ENCODE measurements at regions not wholly inside any gene's neighbourhood (a gene's known extent, or its start where the extent isn't known, plus 50 kb on each side); places are given as distances from the start of the nearest gene placed in this dataset.

DNA sequence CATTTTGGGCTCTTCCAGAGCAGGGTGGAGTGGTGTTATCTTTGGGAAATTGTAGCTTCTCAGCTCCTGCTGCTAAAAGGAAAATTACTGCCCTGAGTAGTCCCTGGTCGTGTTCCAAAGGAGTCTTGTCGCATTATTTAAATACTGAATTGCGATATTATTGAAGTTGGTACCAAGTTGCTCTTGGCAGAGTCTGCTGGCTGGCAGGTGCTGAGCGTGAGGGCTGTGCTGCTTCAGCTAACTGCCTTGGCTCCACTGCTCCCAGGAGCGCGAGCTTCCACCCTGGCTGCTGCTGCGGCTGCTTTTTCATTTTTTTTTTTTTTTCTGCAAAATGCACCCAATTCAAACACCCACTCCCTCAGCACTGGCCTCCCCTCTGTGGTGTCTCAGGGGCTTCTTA, 289.8 kb downstream of the MAF start:
- no TSS peak for BruUV-seq (replicated peaks)
- H3K9me2 ChIP-seq (ENCODE audit: insufficient read depth, low read length) = no peaks in the 10 kb centered on the region
- no peak overlapping the region for H3K4me2 ChIP-seq (ENCODE audit: low read length)
- no peak overlapping the region for H2AFZ ChIP-seq (ENCODE audit: low read length)
- H3K9me3 ChIP-seq (ENCODE audit: low read length) = no peaks in the 10 kb centered on the region
- no peaks in the 10 kb centered on the region for H3K4me1 ChIP-seq (ENCODE audit: insufficient read depth, low read length, poor library complexity, severe bottlenecking)
- H4K20me1 ChIP-seq (ENCODE audit: insufficient read depth, low read length) = no peaks in the 10 kb centered on the region
- no peak for DNase-seq (ENCODE audit: low spot score)
- ChIA-PET POLR2A (no interaction called here), CTCF (ENCODE audit: unreplicated experiment) (no interaction called here)
- H3K27ac ChIP-seq (ENCODE audit: low read depth, low read length, poor library complexity, severe bottlenecking) = no peak overlapping the region
- H3K4me3 ChIP-seq (ENCODE audit: low read depth, low read length, poor library complexity, severe bottlenecking) = no peak overlapping the region
- no peaks in the 10 kb centered on the region for H3K36me3 ChIP-seq (ENCODE audit: insufficient read depth, low read length)
- TF ChIP-seq EZH2phosphoT487 (IDR thresholded peaks at IDR 0.05; ENCODE audit: borderline replicate concordance, low read depth, low read length) = no peak
- TF ChIP-seq CTCF (conservative IDR thresholded peaks at IDR 0.05; ENCODE audit: low read length) = no peak
- intact Hi-C loops (cut with micrococcal nuclease; ENCODE audit: unreplicated experiment) = no loop called here
- H3K79me2 ChIP-seq (ENCODE audit: insufficient read depth, low read depth, low read length) = no peaks in the 10 kb centered on the region

- no peak for DNase-seq (ENCODE audit: low spot score)
- Histone ChIP-seq H3K4me1 (ENCODE audit: insufficient read depth, low read length, poor library complexity, severe bottlenecking) (no peaks in the 10 kb centered on the region), H3K36me3 (ENCODE audit: insufficient read depth, low read length) (no peaks in the 10 kb centered on the region), H2AFZ (ENCODE audit: low read length) (no peak overlapping the region), H3K9me3 (ENCODE audit: low read length) (no peaks in the 10 kb centered on the region), H3K9me2 (ENCODE audit: insufficient read depth, low read length) (no peaks in the 10 kb centered on the region), H3K4me3 (ENCODE audit: low read depth, low read length, poor library complexity, severe bottlenecking) (no peak overlapping the region), H3K79me2 (ENCODE audit: insufficient read depth, low read depth, low read length) (no peaks in the 10 kb centered on the region), H4K20me1 (ENCODE audit: insufficient read depth, low read length) (no peaks in the 10 kb centered on the region), H3K4me2 (ENCODE audit: low read length) (no peak overlapping the region), H3K27ac (ENCODE audit: low read depth, low read length, poor library complexity, severe bottlenecking) (no peak overlapping the region)
- intact Hi-C loops (cut with micrococcal nuclease; ENCODE audit: unreplicated experiment) = no loop called here
- POLR2A ChIA-PET = interaction anchor here (0.6 kb wide), 1 partner anchor 406 kb away, joined by 4 read pairs; no protein-coding TSS in a partner anchor
- BruUV-seq (replicated peaks) = no TSS peak
- CTCF ChIA-PET (ENCODE audit: unreplicated experiment) = no interaction called here
- TF ChIP-seq EZH2phosphoT487 (IDR thresholded peaks at IDR 0.05; ENCODE audit: borderline replicate concordance, low read depth, low read length) (no peak), CTCF (conservative IDR thresholded peaks at IDR 0.05; ENCODE audit: low read length) (no peak)
Observed at GRCh38 chr16:79309606-79310005, 290.9 kb downstream of the MAF start.

GRCh38 chr16:79307214-79307613, 293.3 kb downstream of the MAF start:
- no peak for DNase-seq (ENCODE audit: low spot score)
- H3K4me3 ChIP-seq (ENCODE audit: low read depth, low read length, poor library complexity, severe bottlenecking) = no peak overlapping the region
- no peak overlapping the region for H3K4me2 ChIP-seq (ENCODE audit: low read length)
- ChIA-PET POLR2A (interaction anchor here (0.9 kb wide), 1 partner anchor 26 kb away, joined by 3 read pairs; no protein-coding TSS in a partner anchor), CTCF (ENCODE audit: unreplicated experiment) (no interaction called here)
- H3K36me3 ChIP-seq (ENCODE audit: insufficient read depth, low read length) = no peaks in the 10 kb centered on the region
- H4K20me1 ChIP-seq (ENCODE audit: insufficient read depth, low read length) = no peaks in the 10 kb centered on the region
- no peak overlapping the region for H3K27ac ChIP-seq (ENCODE audit: low read depth, low read length, poor library complexity, severe bottlenecking)
- H3K9me3 ChIP-seq (ENCODE audit: low read length) = no peaks in the 10 kb centered on the region
- intact Hi-C loops (cut with micrococcal nuclease; ENCODE audit: unreplicated experiment) = no loop called here
- TF ChIP-seq CTCF (conservative IDR thresholded peaks at IDR 0.05; ENCODE audit: low read length) (no peak), EZH2phosphoT487 (IDR thresholded peaks at IDR 0.05; ENCODE audit: borderline replicate concordance, low read depth, low read length) (no peak)
- no peaks in the 10 kb centered on the region for H3K9me2 ChIP-seq (ENCODE audit: insufficient read depth, low read length)
- no peaks in the 10 kb centered on the region for H3K4me1 ChIP-seq (ENCODE audit: insufficient read depth, low read length, poor library complexity, severe bottlenecking)
- H3K79me2 ChIP-seq (ENCODE audit: insufficient read depth, low read depth, low read length) = no peaks in the 10 kb centered on the region
- no TSS peak for BruUV-seq (replicated peaks)
- no peak overlapping the region for H2AFZ ChIP-seq (ENCODE audit: low read length)
